SK-N-SH (cell line): ENCODE measurements at regions not wholly inside any gene's neighbourhood (a gene's known extent, or its start where the extent isn't known, plus 50 kb on each side); places are given as distances from the start of the nearest gene placed in this dataset.

ENCODE experiments used
- CHD2 ChIP-seq: fragments of 150-350 bp; IDR thresholded peaks from 2 replicates; pipeline ENCODE4 v1.6.1; 2018; ENCODE audit warnings: low read length; ENCODE audit not compliant: partially characterized antibody
- CTCF ChIP-seq: fragments of 200-600 bp; sonication (generic); IDR thresholded peaks from 2 replicates; pipeline ENCODE4 v1.6.1; 2017; ENCODE audit warnings: antibody characterized with exemption, mild to moderate bottlenecking, moderate library complexity
- EP300 ChIP-seq, 2 experiments: IDR thresholded peaks; 2 replicates each; pipeline versions ENCODE4 v1.4.0 to v1.6.1; 2012; ENCODE audit warnings: borderline replicate concordance in 1 of 2, low read depth in 1 of 2, low read length in 1 of 2
- JUND ChIP-seq: IDR thresholded peaks from 2 replicates; pipeline ENCODE4 v1.4.0; 2012
- MXI1 ChIP-seq: IDR thresholded peaks from 2 replicates; pipeline ENCODE4 v1.6.1; 2012; ENCODE audit warnings: mild to moderate bottlenecking, low read depth, low read length, improper control_type of control experiment
- POLR2AphosphoS5 ChIP-seq: IDR thresholded peaks from 2 replicates; pipeline ENCODE4 v1.6.1; 2012; ENCODE audit warnings: low read depth, low read length
- RAD21 ChIP-seq: IDR thresholded peaks from 2 replicates; pipeline ENCODE4 v1.6.1; 2012; ENCODE audit warnings: mild to moderate bottlenecking, low read length
- RCOR1 ChIP-seq: fragments of 150-350 bp; IDR thresholded peaks from 2 replicates; pipeline ENCODE4 v1.6.1; 2017; ENCODE audit warnings: antibody characterized with exemption, low read length

GRCh38 chr17:79150799-79151198 is 76.2 kb downstream of the ENGASE start:
- TF ChIP-seq EP300 (IDR thresholded peaks at IDR 0.05; ENCODE audit: borderline replicate concordance in 1 of 2, low read depth in 1 of 2, low read length in 1 of 2) (no peak), RAD21 (no peak), POLR2AphosphoS5 (no peak), CHD2 (no peak), RCOR1 (no peak), CTCF (no peak), MXI1 (no peak), JUND (no peak)
